IMR-90 (cell line): ENCODE measurements at regions not wholly inside any gene's neighbourhood (a gene's known extent, or its start where the extent isn't known, plus 50 kb on each side); places are given as distances from the start of the nearest gene placed in this dataset.

ENCODE experiments used
- ATAC-seq: fragments of 200-7000 bp; cut with Tn5 transposase; 2 replicates; pipeline ENCODE4 v1.9.1; 2020; ENCODE audit warnings: low read depth, mild to moderate bottlenecking, moderate library complexity
- BruUV-seq: library from RNA; stranded (reverse); fragments of 400-500 nt; replicated peaks from 2 replicates; lab custom pipeline; 2021; lab: Mats Ljungman, UMichigan
- CTCF ChIA-PET: fragments of 300-600 bp; formaldehyde crosslinking; extraction: SDS; loops from one replicate; lab custom pipeline; 2021; ENCODE audit warnings: antibody characterized with exemption; lab: Yijun Ruan, JAX
- POLR2A ChIA-PET: fragments of 300-600 bp; sonication (Branson Sonifier 250); formaldehyde crosslinking; loops from one replicate; lab custom pipeline; 2022; ENCODE audit warnings: antibody characterized with exemption; ENCODE audit not compliant: unreplicated experiment; lab: Charles Lee
- DNase-seq: peaks from one replicate; pipeline ENCODE4 v3.0.0; 2013
- H2AFZ ChIP-seq: replicated peaks from 2 replicates; pipeline ENCODE3; 2013; ENCODE audit warnings: low read length, mild to moderate bottlenecking; ENCODE audit not compliant: poor library complexity
- H2AK5ac ChIP-seq: 2 replicates; pipeline ENCODE4 v1.6.1; 2013; ENCODE audit warnings: low read depth, low read length, inconsistent platforms
- H2AK9ac ChIP-seq: replicated peaks from 2 replicates; pipeline ENCODE3; 2013; ENCODE audit warnings: mild to moderate bottlenecking, low read depth, low read length, moderate library complexity; ENCODE audit not compliant: poor library complexity
- H2BK120ac ChIP-seq: 2 replicates; pipeline ENCODE4 v1.6.1; 2013; ENCODE audit warnings: low read depth, low read length, inconsistent platforms
- H2BK15ac ChIP-seq: 3 replicates; pipeline ENCODE4 v1.6.1; 2013; ENCODE audit warnings: low read depth, low read length, inconsistent platforms
- H2BK20ac ChIP-seq: 2 replicates; pipeline ENCODE4 v1.6.1; 2013; ENCODE audit warnings: low read depth, mild to moderate bottlenecking, inconsistent platforms, low read length, moderate library complexity
- H2BK5ac ChIP-seq: 2 replicates; pipeline ENCODE4 v1.6.1; 2013; ENCODE audit warnings: mild to moderate bottlenecking, low read depth, low read length, inconsistent platforms; ENCODE audit not compliant: poor library complexity, severe bottlenecking
- H3K14ac ChIP-seq: replicated peaks from 2 replicates; pipeline ENCODE4 v1.6.1; 2013; ENCODE audit warnings: low read depth, low read length, inconsistent platforms
- H3K18ac ChIP-seq: 2 replicates; pipeline ENCODE4 v1.6.1; 2013; ENCODE audit warnings: low read depth, low read length, control low read depth
- H3K23ac ChIP-seq: 2 replicates; pipeline ENCODE4 v1.6.1; 2013; ENCODE audit warnings: low read depth, low read length, inconsistent platforms
- H3K27ac ChIP-seq: 2 replicates; pipeline ENCODE4 v1.5.1; 2013; ENCODE audit warnings: mild to moderate bottlenecking, control low read depth, low read length; ENCODE audit not compliant: insufficient read depth
- H3K27me3 ChIP-seq: 2 replicates; pipeline ENCODE4 v1.6.1; 2013; ENCODE audit warnings: low read length; ENCODE audit not compliant: control insufficient read depth, insufficient read depth
- H3K36me3 ChIP-seq: 2 replicates; pipeline ENCODE4 v1.6.1; 2013; ENCODE audit warnings: low read length, mixed read lengths; ENCODE audit not compliant: control insufficient read depth, insufficient read depth
- H3K4ac ChIP-seq: 2 replicates; pipeline ENCODE4 v1.6.1; 2013; ENCODE audit warnings: low read depth, low read length, inconsistent platforms
- H3K4me1 ChIP-seq: 2 replicates; pipeline ENCODE4 v1.6.1; 2013; ENCODE audit warnings: low read length, mixed read lengths; ENCODE audit not compliant: control insufficient read depth, insufficient read depth
- H3K4me2 ChIP-seq: 2 replicates; pipeline ENCODE4 v1.6.1; 2013; ENCODE audit warnings: low read depth, mild to moderate bottlenecking, control low read depth, low read length, moderate library complexity
- H3K4me3 ChIP-seq: 2 replicates; pipeline ENCODE4 v1.5.1; 2013; ENCODE audit warnings: low read depth, mild to moderate bottlenecking, control low read depth, low read length, moderate library complexity; ENCODE audit not compliant: insufficient read depth
- H3K56ac ChIP-seq: 2 replicates; pipeline ENCODE4 v1.6.1; 2013; ENCODE audit warnings: low read length, inconsistent platforms; ENCODE audit not compliant: insufficient read depth; ENCODE audit errors: extremely low read depth
- H3K79me1 ChIP-seq, 2 experiments: 2 replicates each; pipeline ENCODE4 v1.6.1; 2013; ENCODE audit warnings: low read length in 2 of 2, inconsistent platforms in 1 of 2, low read depth in 1 of 2
- H3K9ac ChIP-seq: 2 replicates; pipeline ENCODE4 v1.6.1; 2013; ENCODE audit warnings: low read depth, low read length, control low read depth
- H3K9me1 ChIP-seq: 2 replicates; pipeline ENCODE4 v1.6.1; 2013; ENCODE audit warnings: low read length, inconsistent platforms; ENCODE audit not compliant: insufficient read depth
- H3K9me3 ChIP-seq: 2 replicates; pipeline ENCODE4 v1.6.1; 2013; ENCODE audit warnings: low read length; ENCODE audit not compliant: control insufficient read depth, insufficient read depth
- H4K20me1 ChIP-seq: 2 replicates; pipeline ENCODE4 v1.6.1; 2013; ENCODE audit warnings: low read length, inconsistent platforms; ENCODE audit not compliant: insufficient read depth
- H4K5ac ChIP-seq: 2 replicates; pipeline ENCODE4 v1.6.1; 2013; ENCODE audit warnings: mild to moderate bottlenecking, low read depth, low read length, control low read depth
- H4K8ac ChIP-seq, 2 experiments: 2 replicates each; pipeline ENCODE4 v1.6.1; 2013; ENCODE audit warnings: low read depth in 2 of 2, low read length in 2 of 2, control low read depth in 1 of 2, inconsistent platforms in 1 of 2
- H4K91ac ChIP-seq: 2 replicates; pipeline ENCODE4 v1.6.1; 2013; ENCODE audit warnings: low read depth, low read length, inconsistent platforms; ENCODE audit not compliant: insufficient read depth
- CTCF ChIP-seq: conservative IDR thresholded peaks from 2 replicates; pipeline ENCODE4 v1.5.1; 2012; ENCODE audit warnings: mild to moderate bottlenecking, low read depth, low read length, improper control_type of control experiment
- RAD21 ChIP-seq: IDR thresholded peaks from 2 replicates; pipeline ENCODE4 v1.6.1; 2012; ENCODE audit warnings: low read length, improper control_type of control experiment
- RCOR1 ChIP-seq: IDR thresholded peaks from 2 replicates; pipeline ENCODE4 v1.6.1; 2012; ENCODE audit warnings: mild to moderate bottlenecking, low read length, improper control_type of control experiment; ENCODE audit not compliant: insufficient replicate concordance
- SMC3 ChIP-seq: fragments of 150-350 bp; IDR thresholded peaks from 2 replicates; pipeline ENCODE4 v1.6.1; 2016; ENCODE audit warnings: low read depth, mild to moderate bottlenecking, antibody characterized with exemption, low read length, moderate library complexity
- WGBS, 2 experiments: methylation state at CpG; one replicate each; pipeline versions ENCODE4 v1.1.5 to v1.1.7; 2013; ENCODE audit warnings: missing lambda C conversion rate in 2 of 2; ENCODE audit not compliant: insufficient read length in 1 of 2; ENCODE audit errors: extremely low coverage in 2 of 2; 5-methylcytosine and 5-hydroxymethylcytosine counted together
- dilution Hi-C: fragments of 300-500 bp; cut with HindIII; formaldehyde crosslinking; loops from one replicate; pipeline ENCODE4 v1.14.3; 2018; ENCODE audit warnings: low sequenced_read_pairs; ENCODE audit not compliant: unreplicated experiment
- in situ Hi-C: fragments of 300-500 bp; cut with MboI; formaldehyde crosslinking; loops from 3 replicates; pipeline ENCODE4 v1.14.3; 2019; ENCODE audit warnings: low sequenced_read_pairs, inconsistent platforms, mixed read lengths
- intact Hi-C: fragments of 100-400 bp; cut with micrococcal nuclease; formaldehyde crosslinking; loops from 2 replicates; pipeline ENCODE4 v1.10.0; 2022

GRCh38 chr18:59070181-59070912, 69.3 kb upstream of the SEC11C start:
- Histone ChIP-seq H4K91ac (no peak overlapping the region), H4K8ac (no peak overlapping the region), H3K4me1 (no peaks in the 10 kb centered on the region), H2AK9ac (peak overlapping the region; percentile 66), H2AFZ (peak overlapping the region; percentile 90), H3K4me3 (no peak overlapping the region), H4K5ac (no peak overlapping the region), H3K23ac (no peak overlapping the region), H3K18ac (no peak overlapping the region), H3K9ac (no peak overlapping the region), H3K4me2 (no peak overlapping the region), H3K9me3 (no peaks in the 10 kb centered on the region), H2AK5ac (peak overlapping the region; percentile 78; the same call in 1 of the 2 replicates), H3K79me1 (no peaks in the 10 kb centered on the region), H3K27ac (no peak overlapping the region), H3K27me3 (peaks cover 6% of the 10 kb centered on the region), H3K14ac (no peak overlapping the region), H3K36me3 (no peaks in the 10 kb centered on the region), H3K4ac (no peak overlapping the region), H4K20me1 (no peaks in the 10 kb centered on the region), H2BK5ac (no peak overlapping the region), H3K56ac (no peak overlapping the region), H2BK120ac (no peak overlapping the region), H2BK20ac (no peak overlapping the region), H2BK15ac (no peak overlapping the region), H3K9me1 (peaks cover 2% of the 10 kb centered on the region; the same call in 1 of the 2 replicates)
- DNase-seq (peak; percentile 69), ATAC-seq (peak; percentile 96)
- ChIA-PET POLR2A (interaction anchor here (0.7 kb wide), 1 partner anchor 301 kb away, joined by 4 read pairs; no protein-coding TSS in a partner anchor), CTCF (interaction anchor here (0.6 to 2.9 kb wide), 15 partner anchors 12 to 316 kb away, joined by 3 to 26 read pairs (median 5); no protein-coding TSS in a partner anchor)
- intact Hi-C loops, result loop anchor here (1.0 to 10.0 kb wide), 3 partner anchors 289 to 546 kb away; no protein-coding TSS in a partner anchor
- dilution Hi-C loops, result loop anchor here (25.0 kb wide), 1 partner anchor 283 kb away; no protein-coding TSS in a partner anchor
- in situ Hi-C loops, result no loop called here
- peak; percentile 89 for TF ChIP-seq RAD21
- TF ChIP-seq CTCF, result peak; percentile 87
- peak; percentile 94 for TF ChIP-seq SMC3
- TF ChIP-seq RCOR1, result no peak
- BruUV-seq, result no TSS peak
- WGBS, 2 experiments, result 10% methylated on average over 9 of the region's 19 CpGs; no CpG with 5 or more reads in 1 of the 2 experiments
